ENCODE measurements at regions not wholly inside any gene's neighbourhood (a gene's known extent, or its start where the extent isn't known, plus 50 kb on each side); places are given as distances from the start of the nearest gene placed in this dataset.

DNA sequence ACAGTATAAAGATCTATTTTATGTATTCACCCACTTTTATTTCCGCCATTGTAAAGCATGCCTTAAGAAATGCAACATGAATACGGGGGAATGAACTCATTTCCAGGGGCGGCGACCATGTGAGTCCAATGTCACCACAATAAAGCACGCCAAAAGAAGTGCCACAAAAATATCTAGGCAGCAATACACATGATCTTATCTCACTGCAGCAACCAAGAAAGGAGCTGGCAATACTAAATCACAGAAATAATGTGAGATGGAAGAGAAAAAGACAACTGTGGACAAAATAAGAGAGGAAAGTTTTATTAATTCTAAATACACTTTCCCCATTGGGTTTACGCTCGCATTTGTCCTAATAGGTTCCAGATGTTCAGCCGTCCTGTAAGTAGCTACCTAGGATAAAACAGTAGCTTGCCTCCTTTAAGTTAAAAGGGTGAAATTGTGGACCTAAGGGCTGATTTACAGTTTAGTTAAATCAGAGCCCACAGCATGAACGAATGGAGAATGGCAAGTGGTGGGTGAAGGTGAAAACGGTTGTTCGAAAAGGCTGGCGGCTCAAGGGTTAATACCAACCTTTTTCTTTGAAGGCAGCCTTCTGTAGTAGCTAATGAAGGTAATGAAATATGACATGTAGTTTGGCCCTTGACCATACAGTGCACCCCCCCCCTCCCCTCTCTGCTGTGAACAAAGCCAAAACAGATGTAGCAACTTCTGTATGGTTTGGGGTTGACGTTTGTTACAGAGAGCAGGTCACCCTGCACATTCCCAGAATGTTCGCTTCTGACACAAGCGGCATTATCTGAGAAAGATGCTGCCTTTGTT, 504.2 kb upstream of the PSMD7 start:
- FAIRE-seq = no peak
- no peak for DNase-seq (ENCODE audit: insufficient read length)
- TF ChIP-seq POLR2A (IDR thresholded peaks at IDR 0.05; ENCODE audit: low read depth, low read length) (no peak), POLR2AphosphoS5 (IDR thresholded peaks at IDR 0.05; ENCODE audit: low read depth, low read length) (no peak)

DNA sequence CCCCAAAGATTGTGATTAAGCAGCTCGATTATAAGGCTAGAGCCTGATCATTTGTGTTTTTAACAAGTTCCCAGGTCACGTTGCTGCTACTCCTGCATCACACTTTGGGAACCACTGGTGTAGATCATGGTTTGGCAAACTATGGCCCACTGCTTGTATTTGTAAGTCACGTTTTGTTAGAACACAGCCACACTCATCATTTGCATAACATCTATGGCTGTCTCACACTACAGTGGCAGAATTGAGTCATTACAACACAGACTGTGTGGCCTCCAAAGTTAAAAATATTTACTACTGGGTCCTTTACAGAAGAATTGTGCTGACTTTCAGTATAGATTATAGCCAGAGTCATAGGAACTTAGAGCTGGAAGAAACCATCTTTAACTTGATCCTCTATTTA, 515.3 kb upstream of the PSMD7 start:
- TF ChIP-seq TAF1 (IDR thresholded peaks at IDR 0.05; ENCODE audit: borderline replicate concordance, low read depth, low read length) (no peak), POLR2AphosphoS5 (IDR thresholded peaks at IDR 0.05; ENCODE audit: low read depth, low read length) (no peak), POLR2A (IDR thresholded peaks at IDR 0.05; ENCODE audit: low read depth, low read length) (no peak)
- DNase-seq (ENCODE audit: insufficient read length) (no peak), FAIRE-seq (no peak)

GRCh38 chr16:73778887-73779286, 517.7 kb upstream of the PSMD7 start:
- DNase-seq (ENCODE audit: insufficient read length) = no peak
- FAIRE-seq = no peak
- TF ChIP-seq POLR2AphosphoS5 (IDR thresholded peaks at IDR 0.05; ENCODE audit: low read depth, low read length) (no peak), POLR2A (IDR thresholded peaks at IDR 0.05; ENCODE audit: low read depth, low read length) (no peak), TAF1 (IDR thresholded peaks at IDR 0.05; ENCODE audit: borderline replicate concordance, low read depth, low read length) (no peak)

- TF ChIP-seq POLR2AphosphoS5 (IDR thresholded peaks at IDR 0.05; ENCODE audit: low read depth, low read length) (no peak), POLR2A (IDR thresholded peaks at IDR 0.05; ENCODE audit: low read depth, low read length) (no peak), TAF1 (IDR thresholded peaks at IDR 0.05; ENCODE audit: borderline replicate concordance, low read depth, low read length) (no peak)
- FAIRE-seq = no peak
- no peak for DNase-seq (ENCODE audit: insufficient read length)
Observed at GRCh38 chr16:73775841-73776388, 520.7 kb upstream of the PSMD7 start.

GRCh38 chr16:73771196-73772064, 525.2 kb upstream of the PSMD7 start:
- no peak for FAIRE-seq
- TF ChIP-seq POLR2A (IDR thresholded peaks at IDR 0.05; ENCODE audit: low read depth, low read length) (no peak), POLR2AphosphoS5 (IDR thresholded peaks at IDR 0.05; ENCODE audit: low read depth, low read length) (no peak), TAF1 (IDR thresholded peaks at IDR 0.05; ENCODE audit: borderline replicate concordance, low read depth, low read length) (no peak)
- DNase-seq (ENCODE audit: insufficient read length) = no peak

DNA sequence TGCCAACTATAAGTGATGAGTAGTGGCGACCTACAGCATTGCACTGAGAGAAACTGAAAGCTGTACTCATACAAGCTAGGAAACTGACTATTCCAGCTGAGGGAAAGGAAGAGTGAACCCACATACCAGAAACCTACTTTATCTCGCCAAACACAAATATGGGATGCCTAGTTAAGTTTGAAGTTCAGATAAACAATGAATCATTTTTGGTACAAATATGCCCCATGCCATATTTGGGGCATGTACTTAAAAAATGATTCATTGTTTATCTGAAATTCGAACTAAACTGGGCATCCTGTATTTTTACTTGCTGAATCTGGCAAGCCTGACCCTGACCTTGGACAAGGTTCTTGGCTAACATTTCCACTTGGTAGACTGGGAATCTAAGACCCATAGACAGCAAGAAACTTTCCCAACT, 527.8 kb upstream of the PSMD7 start:
- DNase-seq (ENCODE audit: insufficient read length) (no peak), FAIRE-seq (no peak)
- no peak for TF ChIP-seq TAF1 (IDR thresholded peaks at IDR 0.05; ENCODE audit: borderline replicate concordance, low read depth, low read length)
- TF ChIP-seq POLR2AphosphoS5 (IDR thresholded peaks at IDR 0.05; ENCODE audit: low read depth, low read length) = no peak
- TF ChIP-seq POLR2A (IDR thresholded peaks at IDR 0.05; ENCODE audit: low read depth, low read length) = no peak

DNA sequence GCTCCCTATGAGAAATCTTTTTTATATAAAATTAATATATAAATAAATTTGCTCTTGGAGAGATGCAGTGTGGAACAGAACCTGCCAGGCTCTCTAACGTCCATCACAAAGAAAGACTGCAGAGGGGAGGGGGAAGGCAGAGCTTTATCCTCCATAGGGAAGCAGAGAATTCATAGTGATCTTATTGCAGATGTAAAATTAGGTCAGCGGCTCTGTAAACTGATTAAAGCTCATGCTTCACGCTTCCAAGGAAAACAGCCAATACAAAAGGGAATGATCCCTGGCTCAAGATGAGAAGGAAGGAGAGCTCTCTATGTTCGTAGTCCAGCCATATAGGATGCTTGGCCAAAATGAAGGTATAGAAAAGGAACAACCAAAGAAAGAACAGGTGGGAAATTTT, 532.3 kb upstream of the PSMD7 start:
- TF ChIP-seq POLR2AphosphoS5 (IDR thresholded peaks at IDR 0.05; ENCODE audit: low read depth, low read length) (no peak), POLR2A (IDR thresholded peaks at IDR 0.05; ENCODE audit: low read depth, low read length) (no peak), TAF1 (IDR thresholded peaks at IDR 0.05; ENCODE audit: borderline replicate concordance, low read depth, low read length) (no peak)
- FAIRE-seq = no peak
- DNase-seq (ENCODE audit: insufficient read length) = no peak

DNA sequence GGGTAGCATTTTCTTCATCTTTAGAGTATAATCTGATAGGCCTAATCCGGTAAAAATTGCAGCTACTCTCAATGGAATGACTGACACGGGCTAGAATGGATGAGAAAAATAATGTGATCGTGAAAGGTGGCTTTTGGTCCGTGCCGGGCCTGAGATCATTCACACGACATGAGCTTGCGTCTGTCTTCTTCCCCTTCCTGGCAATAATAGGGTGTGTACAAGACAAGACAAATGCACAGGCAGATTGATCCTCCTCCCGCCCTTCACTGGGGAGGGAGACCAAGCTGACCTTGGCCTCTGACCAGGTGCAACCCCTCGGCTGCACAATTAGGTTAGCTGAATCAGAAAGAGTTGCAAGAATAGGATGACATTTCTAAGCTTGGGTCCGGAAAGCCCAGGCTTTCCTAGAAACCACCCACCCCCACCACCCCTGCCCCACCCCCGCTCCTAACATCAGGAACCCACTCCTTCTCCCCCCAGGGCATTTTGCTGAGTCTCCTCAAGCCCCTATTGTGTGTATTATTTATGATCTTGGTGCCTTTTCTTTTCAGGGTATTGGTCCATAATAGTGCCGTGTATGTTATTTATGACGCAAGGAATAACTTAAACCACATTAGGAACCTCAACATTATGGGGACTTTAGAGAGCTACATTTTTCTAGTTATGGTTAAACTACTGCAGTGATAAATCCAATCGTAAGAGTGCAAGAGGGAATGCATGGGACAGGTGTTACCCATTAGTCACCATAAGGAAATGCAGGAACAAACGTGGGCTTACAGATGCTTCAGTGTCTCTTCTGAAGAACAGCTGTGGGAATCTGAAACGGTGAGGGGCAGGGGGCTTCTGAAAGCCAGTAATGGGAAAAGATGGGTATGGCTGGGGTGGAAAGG, 540.1 kb upstream of the PSMD7 start:
- DNase-seq (ENCODE audit: insufficient read length) (no peak), FAIRE-seq (no peak)
- TF ChIP-seq POLR2AphosphoS5 (IDR thresholded peaks at IDR 0.05; ENCODE audit: low read depth, low read length) (no peak), TAF1 (IDR thresholded peaks at IDR 0.05; ENCODE audit: borderline replicate concordance, low read depth, low read length) (no peak), POLR2A (IDR thresholded peaks at IDR 0.05; ENCODE audit: low read depth, low read length) (no peak)

DNA sequence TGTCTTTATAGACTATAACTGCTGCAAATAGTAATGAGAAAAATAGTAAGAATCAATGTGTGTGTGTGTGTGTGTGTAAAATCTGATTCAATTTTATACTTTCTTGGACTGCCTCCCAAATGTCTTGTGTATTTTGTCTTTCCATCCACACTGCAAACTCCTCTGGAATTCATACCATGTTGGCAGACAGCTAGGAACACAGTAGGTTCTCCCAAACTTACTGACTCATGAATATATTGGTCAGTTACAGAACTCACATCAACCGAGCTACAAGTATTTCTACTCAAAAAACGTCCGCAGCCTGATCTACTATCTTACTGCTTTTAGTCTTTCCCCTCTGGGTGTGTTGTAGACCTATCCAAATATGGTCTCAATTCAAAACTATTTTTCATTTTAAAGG, 542.7 kb upstream of the PSMD7 start:
- FAIRE-seq (no peak), DNase-seq (ENCODE audit: insufficient read length) (no peak)
- TF ChIP-seq POLR2AphosphoS5 (IDR thresholded peaks at IDR 0.05; ENCODE audit: low read depth, low read length) (no peak), TAF1 (IDR thresholded peaks at IDR 0.05; ENCODE audit: borderline replicate concordance, low read depth, low read length) (no peak), POLR2A (IDR thresholded peaks at IDR 0.05; ENCODE audit: low read depth, low read length) (no peak)

DNA sequence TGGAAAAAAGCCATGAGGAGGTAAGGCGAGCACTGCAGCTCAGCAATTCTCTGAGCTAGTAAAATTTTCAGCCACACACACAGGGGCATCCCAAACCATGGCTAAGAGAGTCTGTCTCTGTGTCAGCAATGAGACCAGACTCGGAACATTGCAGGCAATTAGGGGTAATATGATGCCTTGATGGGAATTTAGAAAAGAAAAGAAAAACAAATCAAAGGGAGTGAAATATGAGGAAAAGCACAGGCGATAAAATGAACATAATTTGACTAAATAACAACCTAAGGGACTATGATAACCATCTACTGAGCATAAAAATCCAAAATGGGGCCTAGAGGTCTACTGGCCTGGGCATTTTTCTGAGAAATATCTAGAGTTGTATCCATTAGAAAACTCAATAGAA, 546.0 kb upstream of the PSMD7 start:
- no peak for TF ChIP-seq POLR2AphosphoS5 (IDR thresholded peaks at IDR 0.05; ENCODE audit: low read depth, low read length)
- TF ChIP-seq TAF1 (IDR thresholded peaks at IDR 0.05; ENCODE audit: borderline replicate concordance, low read depth, low read length) = no peak
- TF ChIP-seq POLR2A (IDR thresholded peaks at IDR 0.05; ENCODE audit: low read depth, low read length) = no peak
- FAIRE-seq (no peak), DNase-seq (ENCODE audit: insufficient read length) (no peak)

DNA sequence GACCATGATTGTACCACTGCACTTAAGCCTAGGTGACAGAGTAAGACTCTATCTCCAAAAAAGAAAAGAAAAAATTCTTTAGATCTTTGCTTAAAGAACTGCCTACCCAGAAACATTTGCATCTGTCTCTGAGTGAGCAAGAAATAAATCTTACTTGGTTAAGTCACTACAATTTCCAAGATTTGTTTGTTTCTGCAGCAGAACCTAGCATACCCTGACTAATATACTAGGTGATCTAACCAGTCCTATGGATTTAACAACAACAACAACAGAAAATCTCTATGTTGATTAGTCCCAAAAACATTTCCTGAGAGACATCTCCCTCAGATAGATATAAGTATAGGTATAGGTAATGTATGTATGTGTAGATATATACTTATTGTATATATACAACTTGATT, 549.3 kb upstream of the PSMD7 start:
- no peak for FAIRE-seq
- DNase-seq (ENCODE audit: insufficient read length) = no peak
- TF ChIP-seq POLR2A (IDR thresholded peaks at IDR 0.05; ENCODE audit: low read depth, low read length) (no peak), POLR2AphosphoS5 (IDR thresholded peaks at IDR 0.05; ENCODE audit: low read depth, low read length) (no peak), TAF1 (IDR thresholded peaks at IDR 0.05; ENCODE audit: borderline replicate concordance, low read depth, low read length) (no peak)
